ENCODE measurements at regions not wholly inside any gene's neighbourhood (a gene's known extent, or its start where the extent isn't known, plus 50 kb on each side); places are given as distances from the start of the nearest gene placed in this dataset.

DNA sequence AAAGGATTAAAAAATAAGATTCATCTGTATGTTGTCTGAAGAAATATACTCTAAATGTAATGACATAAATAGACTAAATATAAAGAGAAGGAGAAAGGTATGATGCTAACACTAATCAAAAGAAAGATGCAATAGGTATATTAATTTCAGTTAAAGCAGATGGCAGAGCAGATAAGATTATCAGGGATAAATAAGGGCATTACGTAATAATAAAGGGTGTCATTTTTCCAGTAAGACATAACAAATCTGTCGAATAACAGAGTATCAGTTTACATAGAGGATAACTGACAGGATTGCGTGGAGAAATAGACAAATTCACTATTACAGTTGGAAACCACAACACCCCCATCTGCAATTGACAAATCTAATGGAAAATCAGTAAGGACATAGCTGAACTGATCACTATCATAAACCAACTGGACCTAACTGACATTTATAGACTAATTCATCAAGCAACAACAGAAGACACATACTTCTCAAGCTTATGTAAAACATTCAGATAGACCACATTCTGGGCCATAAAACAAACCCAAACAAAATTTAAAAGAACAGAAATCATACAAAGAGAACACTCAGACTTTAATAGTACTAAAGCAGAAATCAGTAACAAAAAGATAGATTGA lies 384.1 kb upstream of the COBL start:
- no peak overlapping the region for H3K27ac Mint-ChIP-seq
- Histone ChIP-seq H3K9me3 (ENCODE audit: low read depth) (no peaks in the 10 kb centered on the region), H3K4me1 (no peaks in the 10 kb centered on the region), H3F3A (ENCODE audit: low read depth) (no peaks in the 10 kb centered on the region), H3K27ac (no peak overlapping the region), H3K9ac (no peak overlapping the region), H4K20me1 (ENCODE audit: low read depth) (no peaks in the 10 kb centered on the region), H3K4me2 (no peak overlapping the region), H3K27me3 (no peaks in the 10 kb centered on the region), H2AFZ (replicated peaks) (no peak overlapping the region), H3K4me3 (no peak overlapping the region), H3K79me2 (ENCODE audit: low read depth) (no peaks in the 10 kb centered on the region), H3K36me3 (no peaks in the 10 kb centered on the region)
- H3K36me3 Mint-ChIP-seq, result no peaks in the 10 kb centered on the region
- H3K4me1 Mint-ChIP-seq, result peaks cover 17% of the 10 kb centered on the region
- H3K9me3 Mint-ChIP-seq, result peaks cover 13% of the 10 kb centered on the region
- no peak overlapping the region for H3K4me3 Mint-ChIP-seq
- no peak for DNase-seq (ENCODE audit: low spot score)
- peaks cover 2% of the 10 kb centered on the region for H3K27me3 Mint-ChIP-seq (ENCODE audit: insufficient read depth, low read depth)
- TF ChIP-seq EZH2 (IDR thresholded peaks at IDR 0.05), result no peak
- no peak for TF ChIP-seq EZH2phosphoT487 (IDR thresholded peaks at IDR 0.05)
- TF ChIP-seq, protein P1, sequence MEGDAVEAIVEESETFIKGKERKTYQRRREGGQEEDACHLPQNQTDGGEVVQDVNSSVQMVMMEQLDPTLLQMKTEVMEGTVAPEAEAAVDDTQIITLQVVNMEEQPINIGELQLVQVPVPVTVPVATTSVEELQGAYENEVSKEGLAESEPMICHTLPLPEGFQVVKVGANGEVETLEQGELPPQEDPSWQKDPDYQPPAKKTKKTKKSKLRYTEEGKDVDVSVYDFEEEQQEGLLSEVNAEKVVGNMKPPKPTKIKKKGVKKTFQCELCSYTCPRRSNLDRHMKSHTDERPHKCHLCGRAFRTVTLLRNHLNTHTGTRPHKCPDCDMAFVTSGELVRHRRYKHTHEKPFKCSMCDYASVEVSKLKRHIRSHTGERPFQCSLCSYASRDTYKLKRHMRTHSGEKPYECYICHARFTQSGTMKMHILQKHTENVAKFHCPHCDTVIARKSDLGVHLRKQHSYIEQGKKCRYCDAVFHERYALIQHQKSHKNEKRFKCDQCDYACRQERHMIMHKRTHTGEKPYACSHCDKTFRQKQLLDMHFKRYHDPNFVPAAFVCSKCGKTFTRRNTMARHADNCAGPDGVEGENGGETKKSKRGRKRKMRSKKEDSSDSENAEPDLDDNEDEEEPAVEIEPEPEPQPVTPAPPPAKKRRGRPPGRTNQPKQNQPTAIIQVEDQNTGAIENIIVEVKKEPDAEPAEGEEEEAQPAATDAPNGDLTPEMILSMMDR (IDR thresholded peaks at IDR 0.05), result no peak

GRCh38 chr7:51693258-51693657 lies 376.6 kb upstream of the COBL start:
- Histone ChIP-seq H3F3A (ENCODE audit: low read depth) (no peaks in the 10 kb centered on the region), H3K9ac (no peak overlapping the region), H3K4me2 (no peak overlapping the region), H3K79me2 (ENCODE audit: low read depth) (no peaks in the 10 kb centered on the region), H3K4me3 (no peak overlapping the region), H3K27ac (no peak overlapping the region), H3K36me3 (no peaks in the 10 kb centered on the region), H3K4me1 (no peaks in the 10 kb centered on the region), H3K27me3 (no peaks in the 10 kb centered on the region), H4K20me1 (ENCODE audit: low read depth) (no peaks in the 10 kb centered on the region), H2AFZ (replicated peaks) (no peak overlapping the region), H3K9me3 (ENCODE audit: low read depth) (no peaks in the 10 kb centered on the region)
- Mint-ChIP-seq H3K4me3 (no peak overlapping the region), H3K9me3 (no peaks in the 10 kb centered on the region), H3K4me1 (peaks cover 17% of the 10 kb centered on the region), H3K27me3 (ENCODE audit: insufficient read depth, low read depth) (peaks cover 2% of the 10 kb centered on the region), H3K27ac (no peak overlapping the region), H3K36me3 (no peaks in the 10 kb centered on the region)
- TF ChIP-seq EZH2phosphoT487 (IDR thresholded peaks at IDR 0.05), result no peak
- TF ChIP-seq, protein P1 (IDR thresholded peaks at IDR 0.05), result no peak
- no peak for TF ChIP-seq EZH2 (IDR thresholded peaks at IDR 0.05)
- DNase-seq (ENCODE audit: low spot score), result no peak

DNA sequence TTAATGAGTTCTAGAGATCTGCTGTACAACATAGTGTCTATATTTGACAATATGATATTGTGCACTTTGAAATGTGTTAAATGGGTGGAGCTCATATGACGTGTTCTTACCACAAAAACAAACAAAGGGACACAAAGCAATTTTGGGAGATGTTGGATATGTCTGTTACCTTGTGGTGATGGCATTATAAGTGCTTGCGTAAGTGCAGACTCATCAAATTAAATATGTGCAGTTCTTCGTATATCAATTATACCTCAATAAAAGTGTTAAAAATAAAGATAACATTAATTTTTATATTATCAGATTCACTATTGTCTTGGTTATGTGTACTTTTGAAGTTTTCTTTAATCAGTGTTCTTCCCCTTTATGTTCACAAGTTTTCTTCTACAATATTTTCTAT lies 372.9 kb upstream of the COBL start:
- no peaks in the 10 kb centered on the region for H3F3A ChIP-seq (ENCODE audit: low read depth)
- H3K36me3 ChIP-seq, result no peaks in the 10 kb centered on the region
- no peaks in the 10 kb centered on the region for H3K79me2 ChIP-seq (ENCODE audit: low read depth)
- no peaks in the 10 kb centered on the region for H3K4me1 ChIP-seq
- Mint-ChIP-seq H3K9me3 (no peaks in the 10 kb centered on the region), H3K27me3 (ENCODE audit: insufficient read depth, low read depth) (peaks cover 4% of the 10 kb centered on the region), H3K27ac (no peak overlapping the region), H3K36me3 (no peaks in the 10 kb centered on the region), H3K4me1 (no peaks in the 10 kb centered on the region), H3K4me3 (no peak overlapping the region)
- H3K27me3 ChIP-seq, result no peaks in the 10 kb centered on the region
- no peak overlapping the region for H3K4me3 ChIP-seq
- H3K9me3 ChIP-seq (ENCODE audit: low read depth), result no peaks in the 10 kb centered on the region
- H3K27ac ChIP-seq, result no peak overlapping the region
- DNase-seq (ENCODE audit: low spot score), result no peak
- TF ChIP-seq EZH2phosphoT487 (IDR thresholded peaks at IDR 0.05), result no peak
- TF ChIP-seq, protein P1 (IDR thresholded peaks at IDR 0.05), result no peak
- no peak for TF ChIP-seq EZH2 (IDR thresholded peaks at IDR 0.05)
- H3K9ac ChIP-seq, result no peak overlapping the region
- H4K20me1 ChIP-seq (ENCODE audit: low read depth), result no peaks in the 10 kb centered on the region
- H3K4me2 ChIP-seq, result no peak overlapping the region
- no peak overlapping the region for H2AFZ ChIP-seq (replicated peaks)

Measured in neural progenitor cell (in vitro differentiated cells).